HG03135 (cell line): ENCODE measurements at regions not wholly inside any gene's neighbourhood (a gene's known extent, or its start where the extent isn't known, plus 50 kb on each side); places are given as distances from the start of the nearest gene placed in this dataset.

Experiments used
- ATAC-seq: cut with Tn5 transposase; IDR thresholded peaks from one replicate; pipeline ENCODE4 v1.9.1; 2021; ENCODE audit warnings: mild to moderate bottlenecking, moderate library complexity; ENCODE audit not compliant: unreplicated experiment

DNA sequence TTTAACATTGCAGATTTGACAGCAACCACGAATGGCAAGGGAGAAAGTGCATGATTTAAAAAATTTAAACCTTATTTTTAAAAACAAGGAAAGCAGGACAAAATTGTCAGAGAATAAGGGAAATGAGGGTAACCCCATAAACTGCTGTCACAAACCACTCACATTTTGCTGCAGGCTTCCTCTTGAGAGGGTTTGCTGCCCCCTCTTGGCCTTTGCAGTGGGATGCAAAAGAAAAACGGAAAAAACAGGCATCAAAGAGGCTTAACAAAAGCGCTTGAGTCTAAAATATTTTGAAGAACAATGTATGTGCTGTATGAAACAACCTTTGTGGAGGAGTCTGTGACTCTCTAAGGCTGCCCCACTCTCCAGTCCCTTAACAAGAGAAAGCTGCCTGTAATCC is 91.6 kb downstream of the TMX3 start:
- peak; percentile 57 for ATAC-seq

DNA sequence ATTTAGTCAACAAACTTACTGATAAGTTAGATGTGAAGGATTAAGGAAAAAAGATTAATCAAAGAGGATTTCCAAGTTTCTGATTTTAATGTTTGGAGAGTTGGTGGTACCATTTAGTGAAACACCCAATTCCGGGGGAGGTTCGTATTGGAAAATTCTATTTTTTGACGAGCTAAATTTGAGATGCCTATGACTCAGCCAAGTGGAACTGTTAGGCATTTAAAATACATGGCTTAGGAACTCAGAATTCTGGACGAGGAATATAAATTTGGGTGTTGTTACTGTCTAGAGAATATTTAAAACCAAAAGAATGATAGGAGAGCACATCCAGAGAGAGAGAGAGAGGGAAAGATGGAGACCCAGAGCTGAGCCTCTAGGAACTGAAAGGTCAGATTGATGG is 103.6 kb downstream of the TMX3 start:
- ATAC-seq: no peak

DNA sequence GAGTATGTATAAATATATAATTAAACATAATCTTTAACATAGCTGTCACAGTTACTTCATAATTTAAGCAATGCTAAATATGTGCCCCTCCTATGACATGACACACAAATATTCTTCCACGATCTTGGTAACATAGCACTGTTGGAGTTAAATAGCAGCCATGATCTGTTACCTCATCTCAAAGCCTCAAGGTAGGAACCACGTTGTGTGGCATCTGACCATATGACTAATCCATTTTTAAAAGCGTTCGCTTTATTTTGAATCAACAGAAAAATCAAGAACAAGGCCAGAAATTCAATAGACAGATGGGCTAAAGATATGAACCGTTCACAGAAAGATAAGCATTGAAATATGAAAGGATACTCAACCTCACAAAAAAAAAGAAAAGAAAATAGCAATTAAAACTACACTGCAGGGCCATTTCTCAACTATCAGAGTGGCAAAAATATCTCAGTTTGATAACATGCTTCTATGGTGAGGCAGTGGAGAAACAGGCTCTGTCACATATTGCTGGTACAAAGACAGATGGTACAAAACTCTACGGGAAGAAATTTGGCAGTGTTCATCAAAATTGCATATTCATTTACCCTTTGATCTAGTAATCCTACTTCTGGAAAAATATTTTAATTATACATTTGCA is 105.9 kb downstream of the TMX3 start:
- no peak for ATAC-seq

DNA sequence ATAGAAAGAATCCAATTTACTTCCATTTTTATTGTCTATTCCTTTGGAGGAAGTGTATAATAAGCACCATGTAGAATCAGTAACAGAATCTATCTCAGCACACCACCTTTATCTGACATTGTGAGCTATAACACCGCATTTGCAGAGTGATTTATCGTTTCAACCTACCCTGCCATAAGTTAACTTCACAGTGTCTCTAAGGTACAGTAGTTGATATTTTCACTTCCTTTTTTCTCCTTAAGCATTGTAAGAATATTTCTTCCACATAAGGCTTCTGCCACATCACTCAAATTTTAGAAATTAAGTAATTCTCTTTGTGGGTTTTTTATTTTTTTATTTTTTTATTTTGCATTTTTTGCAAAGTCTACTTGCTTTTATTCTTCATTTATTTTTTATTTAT is 107.1 kb downstream of the TMX3 start:
- ATAC-seq: no peak

DNA sequence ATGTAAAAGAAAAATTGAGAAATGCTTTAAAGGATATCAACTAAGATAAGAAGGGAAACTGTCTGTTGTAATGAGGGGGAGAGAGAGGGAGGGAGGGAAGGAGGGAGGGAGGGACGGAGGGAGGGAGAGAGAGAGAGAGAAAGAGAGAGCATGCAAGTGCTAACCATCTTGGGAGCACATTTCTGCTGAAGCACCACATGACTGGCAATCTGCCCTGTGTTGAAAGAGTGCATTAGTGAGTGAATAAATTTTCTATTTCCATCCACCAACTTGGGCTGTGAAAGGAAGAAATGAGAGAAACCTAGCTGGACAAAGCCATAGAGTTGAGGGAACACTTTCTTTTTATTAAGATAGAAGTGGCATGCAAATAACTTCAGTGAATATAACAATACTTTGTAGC is 110.7 kb downstream of the TMX3 start:
- no peak for ATAC-seq

DNA sequence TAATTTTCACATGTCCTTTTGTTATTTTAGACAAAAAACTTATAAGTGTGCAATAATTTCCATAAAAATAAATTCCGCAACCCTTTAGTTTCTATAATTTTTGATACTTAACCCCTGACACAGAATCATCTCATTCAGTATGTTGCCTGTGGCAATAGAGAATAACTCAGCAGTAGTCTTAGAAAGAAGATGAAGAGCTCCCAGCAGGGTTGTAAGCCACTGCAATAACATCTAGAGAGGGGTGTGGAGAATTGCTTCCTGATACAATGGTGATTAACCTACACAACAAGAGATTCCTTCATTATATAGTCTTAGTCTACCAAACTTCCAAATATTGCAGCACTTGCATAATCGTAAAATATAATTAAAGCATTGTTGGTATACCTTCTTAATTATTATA is 118.9 kb downstream of the TMX3 start:
- ATAC-seq: no peak

DNA sequence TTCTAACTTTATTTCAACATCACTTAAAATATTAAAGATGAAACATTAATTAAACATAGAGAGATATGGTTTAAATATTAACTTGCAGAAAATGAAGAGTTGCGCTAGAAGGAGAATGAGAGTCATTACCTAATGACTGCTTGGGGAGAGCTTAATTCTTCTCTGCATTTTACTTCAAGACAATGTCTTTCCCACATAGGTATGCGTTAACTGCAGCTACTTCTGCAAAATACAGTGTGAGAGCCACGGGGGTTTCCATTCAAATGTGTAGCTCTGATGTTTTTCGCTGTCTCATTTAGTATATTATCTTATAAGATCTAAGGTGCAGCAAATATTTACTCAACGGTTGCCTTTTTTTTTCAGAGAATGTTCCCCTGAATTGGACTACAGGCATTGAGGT is 126.7 kb downstream of the TMX3 start:
- ATAC-seq: no peak

DNA sequence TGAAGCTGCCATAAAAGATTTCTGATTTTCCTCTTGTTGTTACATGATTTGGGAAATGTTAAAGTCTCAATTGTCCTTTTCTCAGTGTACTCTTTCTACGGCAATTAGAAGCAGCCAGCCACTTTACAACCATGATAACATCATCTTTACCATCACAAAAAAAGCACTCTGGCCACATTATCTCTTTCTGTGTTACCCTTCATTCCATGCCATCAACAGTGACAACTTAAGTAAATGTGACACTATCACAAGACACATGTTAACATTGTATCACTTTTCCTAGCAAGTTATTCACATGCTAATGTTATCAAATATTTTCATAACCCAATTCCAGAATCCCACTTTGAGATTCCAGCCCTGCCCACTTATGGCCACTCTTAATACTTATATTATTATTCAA is 131.2 kb downstream of the TMX3 start:
- no peak for ATAC-seq

DNA sequence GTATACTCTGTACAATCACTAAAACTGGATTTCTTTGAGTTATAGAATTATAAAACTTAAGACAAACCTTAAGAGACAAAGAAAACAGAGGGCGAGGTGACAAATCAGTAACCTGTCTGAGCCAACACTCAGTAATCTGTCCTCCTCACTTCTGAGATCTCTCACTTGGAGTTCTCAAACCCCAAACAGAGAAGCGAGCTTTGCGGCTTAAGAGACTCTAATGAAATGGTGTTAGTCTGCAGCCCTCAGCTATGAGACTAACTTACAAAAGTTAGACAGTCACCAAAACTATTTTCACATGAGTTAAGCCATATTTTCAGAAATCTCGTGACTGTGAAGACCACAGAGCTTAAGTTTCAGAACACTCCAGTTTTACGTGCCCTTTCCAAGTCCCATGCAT is 140.6 kb downstream of the TMX3 start:
- no peak for ATAC-seq

DNA sequence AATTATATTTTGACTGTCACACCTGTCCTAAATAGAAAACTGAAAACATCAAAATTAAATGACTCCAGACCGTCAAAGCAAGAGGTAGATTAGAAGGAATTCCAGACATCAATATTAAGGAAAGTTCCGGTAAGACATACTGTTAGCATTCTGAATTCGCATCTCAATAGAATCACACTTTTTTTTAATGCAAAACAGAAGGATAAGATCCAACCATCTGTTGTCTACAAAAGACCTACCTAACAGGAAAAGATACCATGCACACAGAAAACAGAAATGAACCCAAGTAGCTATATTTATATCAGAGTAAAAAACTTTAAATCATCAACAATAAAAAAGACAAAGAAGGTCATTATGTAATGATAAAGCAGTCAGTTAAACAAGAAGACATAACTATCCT is 145.0 kb downstream of the TMX3 start:
- ATAC-seq: no peak

DNA sequence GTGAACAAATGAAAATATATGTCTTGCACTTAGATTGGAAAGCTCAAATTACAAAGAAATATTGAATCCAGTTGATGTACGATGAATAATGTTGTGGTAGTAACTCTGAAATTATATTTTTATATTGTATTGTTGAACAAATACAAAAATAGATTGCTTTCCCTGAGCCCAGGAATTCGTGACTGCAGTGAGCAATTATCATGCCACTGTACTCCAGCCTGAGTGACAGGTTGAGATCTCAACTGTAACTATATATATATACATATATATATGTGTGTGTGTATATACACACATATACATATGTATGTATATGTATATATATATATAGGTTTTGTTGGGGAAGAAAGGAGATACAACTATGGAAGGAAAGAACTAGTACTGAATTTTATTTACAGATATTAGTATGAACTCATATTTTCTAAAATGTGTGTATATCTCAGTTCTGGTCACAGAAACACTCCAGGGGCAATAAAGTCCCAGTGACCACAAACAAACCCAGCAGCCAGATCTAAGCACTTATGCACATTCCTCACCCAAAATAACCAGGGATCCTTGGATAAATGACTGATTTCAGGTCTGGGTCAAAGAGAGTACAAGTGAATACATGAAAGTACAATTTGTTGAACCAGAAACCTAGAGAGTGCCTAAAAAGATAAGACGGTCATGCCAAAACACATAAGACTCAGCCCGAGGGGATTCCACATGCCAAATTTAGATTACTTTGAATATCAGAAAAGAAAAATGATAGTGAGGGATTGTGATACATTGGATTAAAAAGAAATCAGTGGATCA is 146.3 kb downstream of the TMX3 start:
- no peak for ATAC-seq

DNA sequence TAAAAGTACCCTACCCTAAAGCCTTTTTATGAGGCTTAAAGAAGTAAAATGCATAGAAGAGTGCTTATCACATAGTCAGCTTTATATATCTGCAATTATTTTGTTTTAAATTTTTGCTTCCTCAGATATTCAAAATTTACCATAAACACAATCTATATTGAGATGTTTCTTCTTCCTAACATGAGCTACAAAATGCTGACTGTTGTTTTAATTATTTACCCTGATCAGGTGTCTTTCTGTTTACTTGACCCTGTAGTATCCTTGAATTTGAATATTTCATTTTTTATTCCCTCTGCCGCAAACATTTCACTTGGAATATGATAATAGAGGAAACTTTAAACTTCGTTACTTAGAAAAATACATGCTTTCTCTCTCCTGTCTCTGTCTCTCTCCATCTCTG is 147.9 kb downstream of the TMX3 start:
- ATAC-seq: no peak

DNA sequence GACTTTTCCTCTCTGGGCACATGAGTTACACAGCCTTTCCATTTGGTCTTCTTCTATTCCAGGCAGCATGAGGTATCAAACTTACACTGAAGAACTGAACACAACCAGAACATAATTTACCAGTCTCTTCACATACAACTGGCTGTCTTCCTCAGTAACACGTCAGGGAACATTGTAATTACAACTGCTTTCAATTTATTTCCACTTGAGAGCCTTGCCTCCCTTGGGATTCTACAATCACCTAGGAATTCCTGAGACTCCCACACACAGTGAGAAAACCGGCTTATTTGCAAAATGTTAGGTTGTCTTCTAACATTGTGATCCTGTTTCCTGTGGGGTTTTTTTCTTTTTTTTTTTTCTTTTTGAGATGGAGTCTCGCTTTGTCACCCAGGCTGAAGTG is 149.9 kb downstream of the TMX3 start:
- ATAC-seq: no peak

DNA sequence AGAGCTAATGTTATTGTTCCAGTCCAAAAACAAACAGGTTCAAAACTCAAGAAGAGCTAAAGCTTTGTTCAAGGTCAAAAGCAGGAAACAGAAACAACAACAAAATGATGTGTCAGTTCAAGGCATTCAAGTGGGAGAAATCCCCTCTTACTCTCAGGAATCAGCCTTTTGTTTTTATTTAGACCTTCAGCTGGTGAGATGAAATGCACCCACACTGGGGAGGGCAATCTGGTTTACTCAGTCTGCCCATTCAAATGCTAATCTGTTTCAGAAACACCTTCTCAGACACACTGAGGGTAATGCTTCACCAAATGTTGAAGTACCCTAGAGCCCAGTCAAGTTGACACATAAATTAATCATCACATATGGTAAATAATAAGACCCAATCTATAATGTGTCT is 150.6 kb downstream of the TMX3 start:
- ATAC-seq: no peak

DNA sequence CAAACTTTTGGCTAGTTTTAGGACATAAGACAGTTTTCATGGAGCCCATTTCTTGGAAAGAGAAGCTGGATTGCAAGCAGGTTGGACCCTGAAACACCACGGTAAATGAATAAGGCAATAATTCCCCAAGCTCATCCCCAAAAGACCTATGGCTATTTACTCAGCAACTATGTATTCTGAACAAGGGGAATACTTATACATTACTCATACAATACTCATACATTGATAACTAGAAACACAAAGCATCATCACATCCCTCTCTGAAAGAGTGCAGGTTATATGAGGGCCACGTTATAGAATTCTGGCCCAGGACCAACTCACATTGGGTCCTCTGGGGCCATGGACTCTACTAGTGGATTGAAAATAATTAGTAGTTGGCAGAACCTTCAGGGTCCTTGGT is 154.8 kb downstream of the TMX3 start:
- no peak for ATAC-seq

DNA sequence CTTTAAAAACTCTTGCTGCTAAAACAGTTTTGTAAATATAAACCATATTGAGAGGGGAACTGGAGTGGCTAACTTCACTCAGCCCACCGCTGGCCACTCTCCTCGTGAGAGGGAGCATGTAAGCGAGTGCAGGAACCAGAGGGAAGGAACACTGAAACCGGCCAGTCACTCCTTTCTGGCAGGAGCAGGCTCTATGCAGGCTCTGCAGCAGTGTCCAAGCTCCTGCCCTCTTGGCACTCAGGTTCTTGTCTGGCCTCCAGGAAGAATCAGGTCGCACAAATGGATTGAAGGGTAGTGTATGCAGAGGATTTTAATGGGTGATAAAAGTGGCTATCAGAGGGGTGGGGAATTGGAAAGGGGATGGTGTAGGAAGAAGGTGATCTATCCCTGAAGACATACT is 157.7 kb downstream of the TMX3 start:
- ATAC-seq: no peak

DNA sequence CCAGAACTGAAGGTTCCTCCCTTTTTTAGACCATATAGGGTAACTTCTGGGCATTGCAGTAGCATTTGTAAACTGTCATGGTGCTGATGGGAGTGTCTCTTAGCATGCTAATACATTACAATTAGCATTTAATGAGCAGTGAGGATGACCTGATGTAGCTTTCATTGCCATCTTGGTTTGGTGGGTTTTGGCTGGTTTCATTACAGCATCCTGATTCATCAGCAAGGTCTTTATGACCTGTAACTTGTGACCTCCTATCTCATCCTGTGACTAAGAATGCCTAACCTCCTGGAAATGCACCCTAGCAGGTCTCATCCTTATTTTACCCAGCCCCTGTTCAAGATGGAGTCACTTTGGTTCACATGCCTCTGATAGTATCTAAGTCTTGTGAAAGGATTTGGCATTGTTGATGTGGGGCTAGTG is 159.0 kb downstream of the TMX3 start:
- no peak for ATAC-seq

DNA sequence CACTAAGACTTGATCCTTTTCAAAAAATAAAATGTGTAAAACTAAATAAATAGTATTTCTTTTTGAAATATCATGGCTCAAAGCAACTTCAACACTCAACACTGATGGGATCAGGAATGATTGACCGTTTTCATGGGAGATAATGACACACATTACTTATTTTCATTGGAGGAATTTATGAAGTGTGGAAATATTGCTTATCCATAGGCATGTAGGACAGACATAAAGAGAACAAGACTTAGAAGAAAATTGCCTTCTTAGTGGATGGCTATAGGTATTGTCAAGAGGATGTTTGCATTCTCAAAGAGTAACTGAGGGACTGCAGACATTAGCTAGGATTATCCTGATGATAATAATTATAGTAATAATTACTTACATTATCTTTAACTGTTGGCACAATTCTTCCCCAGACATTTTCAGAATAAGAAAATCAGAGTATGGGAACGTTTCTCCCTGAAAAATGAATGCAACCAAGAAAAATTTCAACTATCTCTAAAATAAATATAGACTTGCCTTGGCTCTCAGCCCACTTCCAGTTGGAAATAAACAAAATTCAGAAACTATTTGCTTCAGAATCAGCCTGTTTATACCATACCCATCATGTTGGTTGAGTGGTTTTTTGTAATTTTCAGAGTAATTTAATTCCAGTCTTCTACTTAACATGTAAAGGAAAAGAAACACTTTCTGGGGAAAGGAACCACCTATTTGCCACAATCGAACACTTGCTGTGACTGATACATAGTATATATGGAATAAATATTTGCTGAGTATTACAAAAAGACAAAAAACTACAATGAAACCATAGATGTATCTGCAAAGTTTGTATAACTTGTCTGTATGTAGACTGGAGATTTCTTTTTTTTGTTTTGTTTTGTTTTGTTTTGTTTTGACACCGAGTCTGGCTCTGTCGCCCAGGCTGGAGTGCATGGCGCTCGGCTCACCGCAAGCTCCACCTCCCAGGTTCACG is 165.7 kb downstream of the TMX3 start:
- no peak for ATAC-seq

DNA sequence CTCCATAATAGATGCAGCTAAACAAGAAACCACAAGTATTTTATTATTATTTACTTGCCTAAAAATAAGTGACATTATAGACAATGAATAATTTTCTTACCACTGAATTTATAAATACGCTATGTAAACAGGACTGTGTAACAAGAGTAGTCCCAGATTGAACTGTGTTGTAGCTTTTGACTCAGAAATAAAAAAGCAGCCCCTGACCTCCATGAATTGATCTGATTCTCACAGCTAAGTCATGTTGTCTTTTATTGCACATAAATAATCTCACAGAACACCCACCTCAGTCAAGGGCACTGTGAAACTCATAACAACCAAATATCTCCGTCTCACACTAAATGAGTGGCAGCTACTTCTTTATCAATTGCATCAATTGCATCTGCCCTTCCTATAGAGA is 171.6 kb downstream of the TMX3 start:
- no peak for ATAC-seq

DNA sequence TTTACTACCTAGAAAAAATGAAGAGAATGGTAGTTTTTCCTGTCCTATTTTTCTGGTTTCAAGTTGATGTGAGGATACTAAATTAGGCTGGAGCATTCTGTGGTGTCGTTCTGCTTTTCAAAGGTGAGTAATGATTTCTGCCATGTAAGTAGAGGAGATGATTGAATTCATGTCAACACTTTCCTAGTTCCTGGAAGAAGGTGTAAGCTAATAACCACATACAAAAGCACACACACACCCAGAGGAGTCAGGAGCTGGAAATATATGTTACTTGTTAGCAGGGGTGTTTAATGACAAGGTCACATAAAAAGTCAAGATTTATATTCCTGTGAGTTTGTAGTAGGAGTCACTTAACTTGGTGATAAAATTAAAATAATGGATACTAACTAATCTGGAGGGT is 172.1 kb downstream of the TMX3 start:
- ATAC-seq: no peak

DNA sequence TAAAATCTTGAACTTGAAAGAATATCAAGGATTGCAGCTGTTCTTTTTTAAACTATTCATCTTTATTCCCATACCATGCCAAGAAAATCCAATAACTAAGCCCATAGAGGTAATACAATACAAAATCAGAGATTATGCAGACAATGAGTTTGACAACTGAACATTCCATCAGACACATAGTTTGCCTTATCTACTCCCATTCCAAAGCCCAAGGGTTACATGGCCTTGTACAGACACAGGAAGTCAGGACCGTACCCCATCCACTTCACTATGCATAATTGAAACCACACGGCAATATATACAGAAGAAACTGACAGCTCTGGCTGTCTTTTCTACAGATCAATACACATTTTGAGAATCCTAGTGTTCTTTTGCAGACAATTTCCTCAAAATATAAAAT is 181.3 kb downstream of the TMX3 start:
- ATAC-seq: no peak
